Uterus (tissue), 3 donors: ENCODE measurements at regions not wholly inside any gene's neighbourhood (a gene's known extent, or its start where the extent isn't known, plus 50 kb on each side); places are given as distances from the start of the nearest gene placed in this dataset.

ENCODE experiments used
- DNase-seq, 2 donors: peaks; one replicate each; pipeline ENCODE4 v3.0.0-alpha.2; 2019 to 2020
- H3K27ac ChIP-seq, 2 donors: fragments of 200-600 bp; sonication (generic); 1 replicate in 1 of 2; 2 replicates in 1 of 2; pipeline ENCODE4 v1.5.1; 2016 to 2018
- H3K27me3 ChIP-seq, 2 donors: fragments of 200-600 bp; sonication (generic); one replicate each; pipeline ENCODE4 v1.5.1; 2018 to 2019; ENCODE audit warnings: control low read depth in 1 of 2
- H3K36me3 ChIP-seq, 2 donors: fragments of 200-600 bp; sonication (generic); one replicate each; pipeline ENCODE4 v1.5.1; 2019; ENCODE audit warnings: control low read depth in 1 of 2
- H3K4me1 ChIP-seq, 2 donors: fragments of 200-600 bp; sonication (generic); one replicate each; pipeline ENCODE4 v1.5.1; 2018 to 2019; ENCODE audit warnings: control low read depth in 1 of 2
- H3K4me3 ChIP-seq, 2 donors: fragments of 200-600 bp; sonication (generic); 1 replicate in 1 of 2; 2 replicates in 1 of 2; pipeline ENCODE4 v1.5.1; 2018 to 2019; ENCODE audit warnings: mild to moderate bottlenecking in 1 of 2
- H3K9me3 ChIP-seq, 2 donors: fragments of 200-600 bp; sonication (generic); one replicate each; pipeline ENCODE4 v1.5.1; 2019; ENCODE audit warnings: control low read depth in 1 of 2
- POLR2A ChIP-seq, 2 donors: fragments of 450-650 bp; IDR thresholded peaks; one replicate each; pipeline ENCODE4 v1.6.1; 2016; ENCODE audit warnings: antibody characterized with exemption in 2 of 2, mild to moderate bottlenecking in 1 of 2, moderate library complexity in 1 of 2
- intact Hi-C: fragments of 100-400 bp; cut with DNase I; formaldehyde crosslinking; loops from one replicate; pipeline ENCODE4 v1.15.1; 2023; ENCODE audit warnings: low total_unique reads
- TF ChIP-seq, protein P1 (sequence below), 4 experiments: fragments of 200-600 bp in 2 of 4; fragments of 450-650 bp in 2 of 4; sonication (generic) in 2 of 4; IDR thresholded peaks; one replicate each; pipeline ENCODE4 v1.5.1; 2016 to 2019; ENCODE audit warnings: antibody characterized with exemption in 4 of 4, mild to moderate bottlenecking in 2 of 4, moderate library complexity in 1 of 4
- donor health status: DM: yes; HTN: yes; CAD: no.

DNA sequence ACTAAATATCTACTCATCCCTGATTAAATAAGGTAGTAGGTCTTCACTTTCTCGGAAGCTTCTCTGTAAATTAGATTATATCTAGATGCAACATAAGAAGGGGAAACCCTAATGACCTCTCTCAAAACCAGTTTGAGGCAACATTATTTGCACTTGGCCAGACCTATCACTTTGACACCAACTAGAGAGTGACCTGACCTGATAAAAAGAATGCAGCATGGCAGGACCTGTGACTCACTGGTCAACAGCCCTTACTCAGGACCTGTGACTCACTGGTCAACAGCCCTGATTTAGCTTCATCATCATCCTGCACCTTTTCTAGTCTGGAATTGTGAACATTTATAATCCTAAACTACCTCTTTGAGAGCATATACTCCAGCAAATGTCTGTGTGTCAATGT, 1957.7 kb upstream of the CELF4 start:
- no peak overlapping the region for H3K27ac ChIP-seq
- H3K9me3 ChIP-seq: no peaks in the 10 kb centered on the region
- intact Hi-C loops: no loop called here
- TF ChIP-seq POLR2A (IDR thresholded peaks at IDR 0.05): no peak
- TF ChIP-seq, protein P1, sequence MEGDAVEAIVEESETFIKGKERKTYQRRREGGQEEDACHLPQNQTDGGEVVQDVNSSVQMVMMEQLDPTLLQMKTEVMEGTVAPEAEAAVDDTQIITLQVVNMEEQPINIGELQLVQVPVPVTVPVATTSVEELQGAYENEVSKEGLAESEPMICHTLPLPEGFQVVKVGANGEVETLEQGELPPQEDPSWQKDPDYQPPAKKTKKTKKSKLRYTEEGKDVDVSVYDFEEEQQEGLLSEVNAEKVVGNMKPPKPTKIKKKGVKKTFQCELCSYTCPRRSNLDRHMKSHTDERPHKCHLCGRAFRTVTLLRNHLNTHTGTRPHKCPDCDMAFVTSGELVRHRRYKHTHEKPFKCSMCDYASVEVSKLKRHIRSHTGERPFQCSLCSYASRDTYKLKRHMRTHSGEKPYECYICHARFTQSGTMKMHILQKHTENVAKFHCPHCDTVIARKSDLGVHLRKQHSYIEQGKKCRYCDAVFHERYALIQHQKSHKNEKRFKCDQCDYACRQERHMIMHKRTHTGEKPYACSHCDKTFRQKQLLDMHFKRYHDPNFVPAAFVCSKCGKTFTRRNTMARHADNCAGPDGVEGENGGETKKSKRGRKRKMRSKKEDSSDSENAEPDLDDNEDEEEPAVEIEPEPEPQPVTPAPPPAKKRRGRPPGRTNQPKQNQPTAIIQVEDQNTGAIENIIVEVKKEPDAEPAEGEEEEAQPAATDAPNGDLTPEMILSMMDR (IDR thresholded peaks at IDR 0.05): no peak
- H3K4me3 ChIP-seq: no peak overlapping the region
- DNase-seq: no peak
- no peaks in the 10 kb centered on the region for H3K27me3 ChIP-seq
- no peaks in the 10 kb centered on the region for H3K36me3 ChIP-seq
- no peaks in the 10 kb centered on the region for H3K4me1 ChIP-seq

DNA sequence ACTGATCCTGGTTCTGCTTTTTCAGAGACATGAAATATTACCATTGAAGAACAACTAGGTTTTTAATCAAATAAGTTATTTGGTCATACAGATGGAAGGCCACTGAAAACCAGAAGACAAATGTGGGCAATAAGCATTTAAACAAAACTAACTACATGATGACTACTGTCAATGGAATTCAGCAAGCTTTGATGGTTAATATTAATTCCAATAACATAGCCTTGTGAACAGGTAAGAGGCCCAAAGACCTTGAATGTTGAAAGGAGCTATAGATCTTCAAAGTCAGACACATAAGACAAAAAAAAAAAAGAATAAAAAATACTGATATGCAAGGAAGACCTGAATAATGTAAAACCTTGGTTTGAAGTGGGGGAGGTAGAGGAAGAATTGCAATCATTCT, 1955.6 kb upstream of the CELF4 start:
- no peak for TF ChIP-seq POLR2A (IDR thresholded peaks at IDR 0.05)
- TF ChIP-seq, protein P1 (IDR thresholded peaks at IDR 0.05): no peak
- no peaks in the 10 kb centered on the region for H3K4me1 ChIP-seq
- intact Hi-C loops: no loop called here

DNA sequence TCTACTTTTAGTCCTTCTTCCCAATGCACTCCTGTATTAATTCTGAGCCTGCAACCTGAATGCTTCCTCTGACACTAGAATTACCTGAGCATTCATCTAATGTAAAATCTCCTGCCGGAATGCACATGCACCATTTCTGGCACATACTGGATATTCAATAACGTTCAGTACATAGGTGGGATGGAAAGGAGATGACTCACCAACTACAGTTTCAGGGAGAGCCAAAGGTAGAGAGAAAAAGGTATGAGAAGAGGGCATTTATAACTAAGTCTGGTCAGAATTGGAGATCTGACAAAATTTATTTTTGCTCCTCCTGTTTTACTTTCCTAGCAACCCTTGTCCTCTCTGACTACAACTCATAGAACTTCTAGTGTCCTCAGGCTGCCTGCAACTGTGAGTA, 1954.1 kb upstream of the CELF4 start:
- no peaks in the 10 kb centered on the region for H3K4me1 ChIP-seq
- intact Hi-C loops: no loop called here
- H3K9me3 ChIP-seq: no peaks in the 10 kb centered on the region
- TF ChIP-seq POLR2A (IDR thresholded peaks at IDR 0.05): no peak
- TF ChIP-seq, protein P1 (IDR thresholded peaks at IDR 0.05): no peak
- H3K36me3 ChIP-seq: no peaks in the 10 kb centered on the region
- no peak overlapping the region for H3K4me3 ChIP-seq
- no peaks in the 10 kb centered on the region for H3K27me3 ChIP-seq
- no peak for DNase-seq
- H3K27ac ChIP-seq: no peak overlapping the region

More for the DNA sequence above, 1955.6 kb upstream of the CELF4 start:
- H3K4me3 ChIP-seq: no peak overlapping the region
- no peaks in the 10 kb centered on the region for H3K36me3 ChIP-seq
- no peaks in the 10 kb centered on the region for H3K9me3 ChIP-seq
- DNase-seq: no peak
- H3K27me3 ChIP-seq: no peaks in the 10 kb centered on the region
- H3K27ac ChIP-seq: no peak overlapping the region

DNA sequence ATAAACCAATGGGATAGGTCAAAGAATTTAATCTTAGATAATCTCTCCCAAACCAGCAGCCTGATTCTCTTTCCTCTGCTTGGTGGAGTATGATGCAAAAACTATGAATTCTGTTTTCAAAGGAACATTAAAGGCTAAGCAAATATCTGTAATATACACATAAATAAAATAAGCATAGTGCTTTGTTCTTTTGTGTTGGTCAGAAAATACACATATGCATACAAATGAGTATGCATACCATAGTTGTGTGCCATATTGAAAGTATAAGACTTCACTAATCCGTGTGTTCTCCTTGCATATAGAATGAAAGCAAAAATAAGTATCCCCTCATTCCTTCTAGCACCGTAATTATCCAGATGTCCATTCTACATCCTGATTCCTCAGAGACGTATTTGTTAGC, 1949.7 kb upstream of the CELF4 start:
- Histone ChIP-seq H3K27ac (no peak overlapping the region), H3K27me3 (no peaks in the 10 kb centered on the region), H3K36me3 (no peaks in the 10 kb centered on the region), H3K9me3 (no peaks in the 10 kb centered on the region), H3K4me1 (no peaks in the 10 kb centered on the region), H3K4me3 (no peak overlapping the region)
- TF ChIP-seq, protein P1 (IDR thresholded peaks at IDR 0.05): no peak
- TF ChIP-seq POLR2A (IDR thresholded peaks at IDR 0.05): no peak
- DNase-seq: no peak
- intact Hi-C loops: no loop called here

DNA sequence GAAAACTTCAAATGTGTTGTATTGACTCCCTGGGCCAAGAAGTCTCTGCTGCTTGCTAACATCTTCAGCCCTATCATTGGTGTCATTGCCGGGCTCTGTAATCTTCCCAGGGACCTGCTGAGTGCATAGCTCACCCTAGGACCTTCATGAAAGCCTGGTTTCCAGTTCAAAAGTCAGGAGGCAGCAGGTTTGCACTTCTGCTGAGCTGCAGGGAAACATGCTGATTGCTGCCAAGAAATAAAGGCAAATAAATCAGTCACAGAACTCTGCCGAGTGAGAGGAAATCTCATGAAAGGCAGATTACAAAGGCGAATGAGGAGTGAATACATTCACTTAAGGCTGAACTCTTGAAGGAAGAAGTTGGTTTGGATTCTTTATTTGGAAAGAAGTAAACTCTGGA, 1947.6 kb upstream of the CELF4 start:
- Histone ChIP-seq H3K27ac (no peak overlapping the region), H3K4me1 (no peaks in the 10 kb centered on the region), H3K9me3 (no peaks in the 10 kb centered on the region), H3K36me3 (no peaks in the 10 kb centered on the region), H3K4me3 (no peak overlapping the region), H3K27me3 (no peaks in the 10 kb centered on the region)
- intact Hi-C loops: no loop called here
- DNase-seq: no peak
- no peak for TF ChIP-seq POLR2A (IDR thresholded peaks at IDR 0.05)
- TF ChIP-seq, protein P1 (IDR thresholded peaks at IDR 0.05): no peak
